ENCODE measurements at regions not wholly inside any gene's neighbourhood (a gene's known extent, or its start where the extent isn't known, plus 50 kb on each side); places are given as distances from the start of the nearest gene placed in this dataset.

DNA sequence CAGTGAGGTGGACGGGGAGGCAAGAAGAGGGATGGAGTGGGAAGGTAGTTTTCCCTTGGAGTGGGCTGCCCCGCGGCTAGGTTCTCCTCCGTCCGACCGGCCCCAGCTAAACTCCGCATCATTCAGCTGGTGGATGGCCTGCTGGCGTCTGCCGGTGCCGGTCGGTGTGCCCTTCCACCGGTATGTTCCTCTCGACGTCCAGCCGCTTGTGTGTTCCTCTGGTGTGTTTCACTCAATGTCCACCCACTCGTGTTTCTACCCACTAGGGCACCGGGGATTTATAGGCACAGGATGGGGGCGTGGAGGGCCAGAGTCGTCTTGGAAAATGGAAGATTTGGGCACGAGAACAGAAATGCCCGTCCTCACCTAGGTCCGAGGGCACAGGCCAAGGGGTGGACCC lies 931.7 kb upstream of the B3GALT2 start:
- DNase-seq (ENCODE audit: low read depth) (no peak), FAIRE-seq (no peak)
- no peak for TF ChIP-seq CTCF (IDR thresholded peaks at IDR 0.05; ENCODE audit: insufficient read depth, low read length, severe bottlenecking)
- Histone ChIP-seq H3K27me3 (ENCODE audit: control insufficient read depth, insufficient read depth, low read length) (no peaks in the 10 kb centered on the region), H3K4me3 (ENCODE audit: low read depth, low read length) (no peak overlapping the region), H3K36me3 (ENCODE audit: control insufficient read depth, insufficient read depth, low read length) (no peaks in the 10 kb centered on the region)

DNA sequence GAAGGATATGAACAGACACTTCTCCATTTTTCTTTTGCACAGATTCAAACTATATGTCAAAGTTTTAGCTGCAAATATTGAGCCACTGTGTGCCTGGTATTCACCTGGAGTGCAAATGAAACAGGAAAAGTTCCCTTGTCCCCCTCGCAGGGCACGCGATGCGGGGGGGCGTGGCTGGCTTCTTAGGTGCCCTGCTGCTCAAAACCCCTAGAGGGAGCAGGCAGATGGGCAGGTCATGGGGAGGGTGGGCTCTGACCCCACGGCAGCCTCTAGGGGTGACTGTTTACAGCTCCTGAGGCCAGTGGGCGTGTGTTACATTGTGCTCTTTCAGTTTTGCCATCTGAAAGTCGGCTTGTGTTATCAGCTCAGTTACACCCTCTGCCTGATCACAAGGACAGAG lies 931.2 kb upstream of the B3GALT2 start:
- no peak for TF ChIP-seq CTCF (IDR thresholded peaks at IDR 0.05; ENCODE audit: insufficient read depth, low read length, severe bottlenecking)
- Histone ChIP-seq H3K36me3 (ENCODE audit: control insufficient read depth, insufficient read depth, low read length) (no peaks in the 10 kb centered on the region), H3K27me3 (ENCODE audit: control insufficient read depth, insufficient read depth, low read length) (no peaks in the 10 kb centered on the region), H3K4me3 (ENCODE audit: low read depth, low read length) (no peak overlapping the region)
- FAIRE-seq (no peak), DNase-seq (ENCODE audit: low read depth) (no peak)

- FAIRE-seq, result no peak
- H3K4me3 ChIP-seq (ENCODE audit: low read depth, low read length), result no peak overlapping the region
Observed at GRCh38 chr1:194114288-194114687, 927.9 kb upstream of the B3GALT2 start.

DNA sequence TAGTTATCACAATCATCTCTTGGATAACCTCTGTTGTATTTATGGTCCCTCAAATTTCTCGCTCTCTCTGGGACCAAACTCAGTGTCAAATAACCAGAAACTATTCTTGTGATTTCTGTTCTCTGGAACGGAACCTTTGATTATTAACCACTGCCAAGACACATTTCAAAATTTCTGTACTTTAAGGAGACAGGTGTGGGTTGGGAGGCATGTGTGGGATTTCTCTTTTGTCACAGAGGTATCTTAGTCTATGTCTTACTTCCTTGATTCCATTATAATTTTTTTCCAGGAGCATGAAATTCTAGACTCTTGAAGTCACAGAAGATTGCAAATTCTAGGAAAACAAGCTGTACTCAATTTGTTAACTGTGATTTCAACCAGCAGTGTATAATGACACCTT lies 919.0 kb upstream of the B3GALT2 start:
- no peak for FAIRE-seq
- no peak for DNase-seq (ENCODE audit: low read depth)
- no peak overlapping the region for H3K4me3 ChIP-seq (ENCODE audit: low read depth, low read length)
- no peaks in the 10 kb centered on the region for H3K27me3 ChIP-seq (ENCODE audit: control insufficient read depth, insufficient read depth, low read length)
- no peaks in the 10 kb centered on the region for H3K36me3 ChIP-seq (ENCODE audit: control insufficient read depth, insufficient read depth, low read length)
- no peak for TF ChIP-seq CTCF (IDR thresholded peaks at IDR 0.05; ENCODE audit: insufficient read depth, low read length, severe bottlenecking)

More at GRCh38 chr1:194114288-194114687, 927.9 kb upstream of the B3GALT2 start:
- Histone ChIP-seq H3K36me3 (ENCODE audit: control insufficient read depth, insufficient read depth, low read length) (no peaks in the 10 kb centered on the region), H3K27me3 (ENCODE audit: control insufficient read depth, insufficient read depth, low read length) (no peaks in the 10 kb centered on the region)
- no peak for TF ChIP-seq CTCF (IDR thresholded peaks at IDR 0.05; ENCODE audit: insufficient read depth, low read length, severe bottlenecking)
- no peak for DNase-seq (ENCODE audit: low read depth)

DNA sequence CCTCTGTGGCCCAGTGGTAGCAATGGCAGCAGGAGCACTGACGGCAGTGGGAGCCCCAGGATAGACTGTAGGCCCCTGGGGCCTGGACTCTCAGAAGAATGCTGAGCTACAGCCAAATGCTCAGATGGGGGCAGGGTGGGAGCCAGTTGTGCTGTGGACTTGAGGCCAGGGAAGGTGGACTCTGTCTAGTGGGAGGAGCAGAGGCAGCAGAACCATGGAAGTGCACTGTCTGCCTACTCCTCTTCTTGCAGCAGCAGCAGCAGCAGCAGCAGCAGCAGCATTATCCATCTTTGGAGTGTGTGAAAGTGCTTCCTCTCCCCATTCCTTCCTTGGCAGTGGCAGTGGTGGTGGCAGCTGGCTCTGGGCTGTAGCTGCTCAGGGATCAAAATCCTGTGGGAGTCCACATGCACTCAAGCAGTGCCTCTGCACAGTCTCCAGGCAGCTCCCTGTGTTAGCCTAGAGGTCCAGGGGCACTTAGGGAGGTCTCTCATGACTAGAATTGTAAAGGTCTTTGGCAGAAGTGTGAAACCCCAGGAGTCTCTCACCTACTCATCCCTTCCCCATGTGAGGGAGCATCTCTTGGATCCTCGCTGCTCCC lies 917.9 kb upstream of the B3GALT2 start:
- no peak for FAIRE-seq
- H3K4me3 ChIP-seq (ENCODE audit: low read depth, low read length), result no peak overlapping the region
- no peak for DNase-seq (ENCODE audit: low read depth)
- no peak for TF ChIP-seq CTCF (IDR thresholded peaks at IDR 0.05; ENCODE audit: insufficient read depth, low read length, severe bottlenecking)
- no peaks in the 10 kb centered on the region for H3K36me3 ChIP-seq (ENCODE audit: control insufficient read depth, insufficient read depth, low read length)
- no peaks in the 10 kb centered on the region for H3K27me3 ChIP-seq (ENCODE audit: control insufficient read depth, insufficient read depth, low read length)

Data from bronchial epithelial cell (primary cell).